ENCODE measurements at regions not wholly inside any gene's neighbourhood (a gene's known extent, or its start where the extent isn't known, plus 50 kb on each side); places are given as distances from the start of the nearest gene placed in this dataset.
A peak's percentile ranks its signal among the peaks of the same experiment; 100 is the strongest.

GRCh38 chr7:85586091-85586490 is 399.2 kb upstream of the SEMA3D start:
- TF ChIP-seq CTCF (IDR thresholded peaks at IDR 0.05), result no peak
- Mint-ChIP-seq H3K36me3 (ENCODE audit: low read depth) (no peaks in the 10 kb centered on the region), H3K9me3 (peaks cover 5% of the 10 kb centered on the region), H3K27me3 (no peaks in the 10 kb centered on the region), H3K4me3 (no peak overlapping the region), H3K4me1 (ENCODE audit: low read depth) (no peaks in the 10 kb centered on the region), H3K27ac (no peak overlapping the region)
- Histone ChIP-seq H3K36me3 (ENCODE audit: insufficient read depth, low read length) (no peaks in the 10 kb centered on the region), H3K27me3 (ENCODE audit: control insufficient read depth in 1 of 2, insufficient read depth in 2 of 2, low read length in 2 of 2) (no peaks in the 10 kb centered on the region), H3K4me3 (ENCODE audit: low read length) (no peak overlapping the region), H3K4me1 (ENCODE audit: insufficient read depth, low read length) (no peaks in the 10 kb centered on the region), H3K27ac (ENCODE audit: low read depth in 1 of 2, low read length in 2 of 2) (no peak overlapping the region), H3K9me3 (ENCODE audit: control insufficient read depth in 1 of 2, insufficient read depth in 1 of 2, low read length in 2 of 2) (no peaks in the 10 kb centered on the region)
- ATAC-seq (ENCODE audit: poor library complexity) (no peak), DNase-seq (no peak)
- CTCF ChIA-PET, result no interaction called here
- POLR2A ChIA-PET, result no interaction called here
- intact Hi-C loops (cut with DNase I, micrococcal nuclease), result no loop called here

GRCh38 chr7:85583131-85583953 is 396.5 kb upstream of the SEMA3D start:
- H3K9me3 Mint-ChIP-seq, result peaks cover 2% of the 10 kb centered on the region
- no peak overlapping the region for H3K27ac ChIP-seq (ENCODE audit: low read depth in 1 of 2, low read length in 2 of 2)
- H3K27me3 ChIP-seq (ENCODE audit: control insufficient read depth in 1 of 2, insufficient read depth in 2 of 2, low read length in 2 of 2), result no peaks in the 10 kb centered on the region
- H3K4me1 Mint-ChIP-seq (ENCODE audit: low read depth), result no peaks in the 10 kb centered on the region
- H3K4me3 Mint-ChIP-seq, result no peak overlapping the region
- DNase-seq (no peak), ATAC-seq (ENCODE audit: poor library complexity) (no peak)
- CTCF ChIA-PET, result no interaction called here
- H3K27me3 Mint-ChIP-seq, result no peaks in the 10 kb centered on the region
- POLR2A ChIA-PET, result no interaction called here
- no peak overlapping the region for H3K4me3 ChIP-seq (ENCODE audit: low read length)
- no peak for TF ChIP-seq CTCF (IDR thresholded peaks at IDR 0.05)
- no peaks in the 10 kb centered on the region for H3K9me3 ChIP-seq (ENCODE audit: control insufficient read depth in 1 of 2, insufficient read depth in 1 of 2, low read length in 2 of 2)
- no peak overlapping the region for H3K27ac Mint-ChIP-seq
- H3K4me1 ChIP-seq (ENCODE audit: insufficient read depth, low read length), result no peaks in the 10 kb centered on the region
- H3K36me3 Mint-ChIP-seq (ENCODE audit: low read depth), result no peaks in the 10 kb centered on the region
- intact Hi-C loops (cut with DNase I, micrococcal nuclease), result no loop called here
- H3K36me3 ChIP-seq (ENCODE audit: insufficient read depth, low read length), result no peaks in the 10 kb centered on the region

- no peak overlapping the region for H3K4me3 ChIP-seq (ENCODE audit: low read length)
- no peak for ATAC-seq (ENCODE audit: poor library complexity)
- H3K4me1 Mint-ChIP-seq (ENCODE audit: low read depth), result no peaks in the 10 kb centered on the region
- intact Hi-C loops (cut with DNase I, micrococcal nuclease), result no loop called here
- H3K4me1 ChIP-seq (ENCODE audit: insufficient read depth, low read length), result no peaks in the 10 kb centered on the region
- ChIA-PET CTCF (no interaction called here), POLR2A (no interaction called here)
- TF ChIP-seq CTCF (IDR thresholded peaks at IDR 0.05), result no peak
- no peak overlapping the region for H3K27ac ChIP-seq (ENCODE audit: low read depth in 1 of 2, low read length in 2 of 2)
- no peaks in the 10 kb centered on the region for H3K27me3 Mint-ChIP-seq
- H3K36me3 Mint-ChIP-seq (ENCODE audit: low read depth), result no peaks in the 10 kb centered on the region
- H3K9me3 Mint-ChIP-seq, result no peaks in the 10 kb centered on the region
- no peak overlapping the region for H3K4me3 Mint-ChIP-seq
- H3K27me3 ChIP-seq (ENCODE audit: control insufficient read depth in 1 of 2, insufficient read depth in 2 of 2, low read length in 2 of 2), result no peaks in the 10 kb centered on the region
- peaks cover 0 to 3% of the 10 kb centered on the region in 2 experiments for H3K9me3 ChIP-seq (ENCODE audit: control insufficient read depth in 1 of 2, insufficient read depth in 1 of 2, low read length in 2 of 2)
- H3K27ac Mint-ChIP-seq, result no peak overlapping the region
- no peaks in the 10 kb centered on the region for H3K36me3 ChIP-seq (ENCODE audit: insufficient read depth, low read length)
- peak in 1 of 14 experiments; percentile 8 for DNase-seq
Measured at GRCh38 chr7:85573844-85574243, 387.0 kb upstream of the SEMA3D start.

Measured in CD4-positive, alpha-beta T cell (primary cell).